Peyer's patch (tissue), 4 donors: ENCODE measurements at regions not wholly inside any gene's neighbourhood (a gene's known extent, or its start where the extent isn't known, plus 50 kb on each side); places are given as distances from the start of the nearest gene placed in this dataset.

Experiments used
- POLR2A ChIP-seq, 2 donors: fragments of 450-650 bp; IDR thresholded peaks; one replicate each; pipeline ENCODE4 v1.5.1; 2017; ENCODE audit warnings: antibody characterized with exemption in 2 of 2, mild to moderate bottlenecking in 2 of 2, moderate library complexity in 2 of 2
- TF ChIP-seq, protein P1 (sequence below), 6 experiments: fragments of 450-650 bp in 4 of 6; fragments of 200-600 bp in 2 of 6; sonication (generic) in 1 of 6; IDR thresholded peaks; one replicate each; pipeline ENCODE4 v1.5.1; 2017 to 2019; ENCODE audit warnings: antibody characterized with exemption in 6 of 6, mild to moderate bottlenecking in 3 of 6, moderate library complexity in 1 of 6

DNA sequence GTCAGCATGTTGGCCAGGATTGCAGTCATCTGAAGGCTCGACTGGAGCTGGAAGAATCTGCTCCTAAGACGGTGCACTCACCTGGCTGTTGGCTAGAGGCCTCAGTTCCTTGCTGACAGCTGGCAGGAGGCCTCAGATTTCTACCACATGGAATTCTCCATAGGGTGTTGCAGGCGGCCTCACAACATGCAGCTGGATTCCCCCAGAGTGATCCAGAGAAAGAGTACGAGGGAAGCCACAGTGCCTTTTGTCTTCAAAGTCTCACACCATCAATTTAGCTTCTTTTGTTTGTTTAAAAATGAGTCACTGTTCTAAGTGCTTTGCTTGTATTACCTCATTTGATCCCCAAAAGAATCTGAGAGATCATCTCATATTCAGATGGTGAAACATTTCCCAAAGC is 65.5 kb upstream of the FYN start:
- TF ChIP-seq, protein P1, sequence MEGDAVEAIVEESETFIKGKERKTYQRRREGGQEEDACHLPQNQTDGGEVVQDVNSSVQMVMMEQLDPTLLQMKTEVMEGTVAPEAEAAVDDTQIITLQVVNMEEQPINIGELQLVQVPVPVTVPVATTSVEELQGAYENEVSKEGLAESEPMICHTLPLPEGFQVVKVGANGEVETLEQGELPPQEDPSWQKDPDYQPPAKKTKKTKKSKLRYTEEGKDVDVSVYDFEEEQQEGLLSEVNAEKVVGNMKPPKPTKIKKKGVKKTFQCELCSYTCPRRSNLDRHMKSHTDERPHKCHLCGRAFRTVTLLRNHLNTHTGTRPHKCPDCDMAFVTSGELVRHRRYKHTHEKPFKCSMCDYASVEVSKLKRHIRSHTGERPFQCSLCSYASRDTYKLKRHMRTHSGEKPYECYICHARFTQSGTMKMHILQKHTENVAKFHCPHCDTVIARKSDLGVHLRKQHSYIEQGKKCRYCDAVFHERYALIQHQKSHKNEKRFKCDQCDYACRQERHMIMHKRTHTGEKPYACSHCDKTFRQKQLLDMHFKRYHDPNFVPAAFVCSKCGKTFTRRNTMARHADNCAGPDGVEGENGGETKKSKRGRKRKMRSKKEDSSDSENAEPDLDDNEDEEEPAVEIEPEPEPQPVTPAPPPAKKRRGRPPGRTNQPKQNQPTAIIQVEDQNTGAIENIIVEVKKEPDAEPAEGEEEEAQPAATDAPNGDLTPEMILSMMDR (IDR thresholded peaks at IDR 0.05), result no peak
- no peak for TF ChIP-seq POLR2A (IDR thresholded peaks at IDR 0.05)
